HepG2 (cell line): ENCODE measurements at regions not wholly inside any gene's neighbourhood (a gene's known extent, or its start where the extent isn't known, plus 50 kb on each side); places are given as distances from the start of the nearest gene placed in this dataset.

Experiments used
- CBX1 ChIP-seq: IDR thresholded peaks from one replicate; pipeline ENCODE4 v1.6.1; 2016; ENCODE audit warnings: antibody characterized with exemption, low read depth
- MYC ChIP-seq: sonication (generic); formaldehyde crosslinking; IDR thresholded peaks from 2 replicates; pipeline ENCODE4 v1.9.0; 2021; ENCODE audit warnings: missing genetic modification reagents, borderline replicate concordance
- TRIM24 ChIP-seq: sonication (generic); formaldehyde crosslinking; IDR thresholded peaks from 2 replicates; pipeline ENCODE4 v1.8.0; 2022; ENCODE audit warnings: mild to moderate bottlenecking, missing genetic modification reagents
- ZNF274 ChIP-seq: sonication (generic); formaldehyde crosslinking; IDR thresholded peaks from 2 replicates; pipeline ENCODE4 v1.5.1; 2020; ENCODE audit warnings: mild to moderate bottlenecking, missing genetic modification reagents
- ZNF773 ChIP-seq: sonication (generic); formaldehyde crosslinking; IDR thresholded peaks from 2 replicates; pipeline ENCODE4 v1.4.0; 2020; ENCODE audit warnings: missing genetic modification reagents, borderline replicate concordance
- TF ChIP-seq, protein P1 (sequence below), 2 experiments: fragments of 450-650 bp in 1 of 2; sonication (generic) in 1 of 2; formaldehyde crosslinking in 1 of 2; IDR thresholded peaks; 2 replicates each; pipeline versions ENCODE4 v1.6.1 to v1.8.0; 2016 to 2022; ENCODE audit warnings: antibody characterized with exemption in 1 of 2, mild to moderate bottlenecking in 1 of 2, missing genetic modification reagents in 1 of 2

DNA sequence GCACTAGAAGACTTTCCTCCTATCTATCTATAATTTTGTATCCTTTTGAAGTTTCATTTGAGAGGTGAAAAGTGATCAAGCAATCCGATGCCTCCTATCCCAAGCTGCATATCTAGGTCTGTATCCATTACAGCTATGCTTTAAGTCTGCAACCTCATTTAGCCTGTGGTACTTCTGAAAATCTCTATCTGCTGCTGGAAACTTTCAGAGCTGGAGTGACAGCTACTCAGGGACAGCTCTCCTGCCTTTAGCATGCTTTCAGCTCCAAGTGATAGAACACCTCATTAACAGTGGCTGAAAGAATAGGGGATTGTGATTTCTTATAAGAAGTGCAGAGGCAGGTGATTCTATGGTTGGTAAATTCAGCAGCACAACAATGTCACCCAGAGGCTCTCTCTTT lies 1153.5 kb downstream of the AACS start:
- TF ChIP-seq, protein P1, sequence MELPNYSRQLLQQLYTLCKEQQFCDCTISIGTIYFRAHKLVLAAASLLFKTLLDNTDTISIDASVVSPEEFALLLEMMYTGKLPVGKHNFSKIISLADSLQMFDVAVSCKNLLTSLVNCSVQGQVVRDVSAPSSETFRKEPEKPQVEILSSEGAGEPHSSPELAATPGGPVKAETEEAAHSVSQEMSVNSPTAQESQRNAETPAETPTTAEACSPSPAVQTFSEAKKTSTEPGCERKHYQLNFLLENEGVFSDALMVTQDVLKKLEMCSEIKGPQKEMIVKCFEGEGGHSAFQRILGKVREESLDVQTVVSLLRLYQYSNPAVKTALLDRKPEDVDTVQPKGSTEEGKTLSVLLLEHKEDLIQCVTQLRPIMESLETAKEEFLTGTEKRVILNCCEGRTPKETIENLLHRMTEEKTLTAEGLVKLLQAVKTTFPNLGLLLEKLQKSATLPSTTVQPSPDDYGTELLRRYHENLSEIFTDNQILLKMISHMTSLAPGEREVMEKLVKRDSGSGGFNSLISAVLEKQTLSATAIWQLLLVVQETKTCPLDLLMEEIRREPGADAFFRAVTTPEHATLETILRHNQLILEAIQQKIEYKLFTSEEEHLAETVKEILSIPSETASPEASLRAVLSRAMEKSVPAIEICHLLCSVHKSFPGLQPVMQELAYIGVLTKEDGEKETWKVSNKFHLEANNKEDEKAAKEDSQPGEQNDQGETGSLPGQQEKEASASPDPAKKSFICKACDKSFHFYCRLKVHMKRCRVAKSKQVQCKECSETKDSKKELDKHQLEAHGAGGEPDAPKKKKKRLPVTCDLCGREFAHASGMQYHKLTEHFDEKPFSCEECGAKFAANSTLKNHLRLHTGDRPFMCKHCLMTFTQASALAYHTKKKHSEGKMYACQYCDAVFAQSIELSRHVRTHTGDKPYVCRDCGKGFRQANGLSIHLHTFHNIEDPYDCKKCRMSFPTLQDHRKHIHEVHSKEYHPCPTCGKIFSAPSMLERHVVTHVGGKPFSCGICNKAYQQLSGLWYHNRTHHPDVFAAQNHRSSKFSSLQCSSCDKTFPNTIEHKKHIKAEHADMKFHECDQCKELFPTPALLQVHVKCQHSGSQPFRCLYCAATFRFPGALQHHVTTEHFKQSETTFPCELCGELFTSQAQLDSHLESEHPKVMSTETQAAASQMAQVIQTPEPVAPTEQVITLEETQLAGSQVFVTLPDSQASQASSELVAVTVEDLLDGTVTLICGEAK (IDR thresholded peaks at IDR 0.05): no peak
- TF ChIP-seq, protein P1 (CRISPR knock-in tag; IDR thresholded peaks at IDR 0.05): no peak
- TF ChIP-seq CBX1 (no peak), MYC (no peak), ZNF274 (CRISPR knock-in tag) (no peak), ZNF773 (no peak), TRIM24 (CRISPR knock-in tag) (no peak)
